GM21529 (cell line): ENCODE measurements at regions not wholly inside any gene's neighbourhood (a gene's known extent, or its start where the extent isn't known, plus 50 kb on each side); places are given as distances from the start of the nearest gene placed in this dataset.
"Not testable (repeated sequence)": the region's sequence is repeated elsewhere in the genome, so short reads cannot be mapped to it uniquely, and the experiment has no call there.

Experiments used
- ATAC-seq: cut with Tn5 transposase; IDR thresholded peaks from one replicate; pipeline ENCODE4 v1.9.1; 2021; ENCODE audit not compliant: unreplicated experiment

- ATAC-seq = no peak
Measured at GRCh38 chr1:60571811-60572210, 498.2 kb upstream of the C1orf87 start.

DNA sequence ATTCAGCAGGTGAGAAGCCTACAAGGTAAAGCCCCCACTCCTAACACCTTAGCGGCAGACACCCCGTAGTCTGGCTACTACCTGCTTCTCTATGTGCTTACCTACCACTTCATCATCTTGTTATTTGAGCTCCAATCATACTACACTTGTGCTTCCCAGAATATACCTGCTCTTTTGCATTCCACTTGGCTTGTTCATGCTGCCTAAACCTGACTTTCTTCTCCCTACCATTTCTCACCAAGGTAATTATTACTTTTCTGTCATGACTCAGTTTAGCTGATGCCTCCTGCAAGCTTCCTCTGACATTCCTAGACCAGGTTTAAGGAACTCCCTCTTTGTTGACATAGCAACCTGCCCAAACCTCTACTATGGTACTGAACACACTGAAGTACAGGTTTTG lies 495.6 kb upstream of the C1orf87 start:
- no peak for ATAC-seq

GRCh38 chr1:60567256-60567655 lies 493.7 kb upstream of the C1orf87 start:
- no peak for ATAC-seq

DNA sequence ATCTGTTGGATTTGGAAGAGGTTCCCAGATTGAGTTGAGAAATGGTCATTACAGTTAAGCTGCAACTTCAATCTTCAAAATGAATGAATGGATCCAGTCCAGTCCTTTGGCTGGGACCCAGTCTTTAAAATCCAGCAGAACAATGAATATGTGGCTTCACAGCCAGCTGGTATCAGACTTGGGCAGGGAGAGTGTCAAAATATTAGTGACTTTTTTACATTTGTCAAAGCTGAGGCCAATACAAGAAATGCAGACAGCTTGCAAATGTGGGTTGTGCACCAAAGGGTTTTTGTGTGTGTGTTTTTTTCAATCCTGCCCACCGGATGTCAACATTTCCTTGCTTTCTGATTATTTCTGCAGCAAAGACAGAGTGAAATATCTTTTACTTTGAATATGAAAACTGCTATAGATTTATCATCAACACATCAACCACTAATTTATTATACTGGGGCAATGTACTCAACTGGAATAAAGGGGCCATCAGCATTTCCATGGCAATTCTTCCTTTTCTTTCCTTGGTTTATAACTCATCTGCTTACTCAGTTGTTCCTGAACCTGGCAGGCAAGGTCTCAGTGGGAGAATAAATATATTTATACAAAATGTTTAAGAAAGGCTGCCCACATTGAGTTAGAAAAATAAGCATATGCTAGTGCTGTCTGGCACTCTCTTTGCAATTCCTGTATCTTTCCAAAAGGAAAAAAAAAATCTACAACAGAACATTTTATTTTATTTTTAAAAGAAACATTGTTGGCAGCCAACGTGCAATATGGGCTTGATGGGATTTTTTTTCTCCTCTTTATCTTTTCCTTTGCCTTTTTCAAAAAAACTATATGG lies 491.6 kb upstream of the C1orf87 start:
- no peak for ATAC-seq

DNA sequence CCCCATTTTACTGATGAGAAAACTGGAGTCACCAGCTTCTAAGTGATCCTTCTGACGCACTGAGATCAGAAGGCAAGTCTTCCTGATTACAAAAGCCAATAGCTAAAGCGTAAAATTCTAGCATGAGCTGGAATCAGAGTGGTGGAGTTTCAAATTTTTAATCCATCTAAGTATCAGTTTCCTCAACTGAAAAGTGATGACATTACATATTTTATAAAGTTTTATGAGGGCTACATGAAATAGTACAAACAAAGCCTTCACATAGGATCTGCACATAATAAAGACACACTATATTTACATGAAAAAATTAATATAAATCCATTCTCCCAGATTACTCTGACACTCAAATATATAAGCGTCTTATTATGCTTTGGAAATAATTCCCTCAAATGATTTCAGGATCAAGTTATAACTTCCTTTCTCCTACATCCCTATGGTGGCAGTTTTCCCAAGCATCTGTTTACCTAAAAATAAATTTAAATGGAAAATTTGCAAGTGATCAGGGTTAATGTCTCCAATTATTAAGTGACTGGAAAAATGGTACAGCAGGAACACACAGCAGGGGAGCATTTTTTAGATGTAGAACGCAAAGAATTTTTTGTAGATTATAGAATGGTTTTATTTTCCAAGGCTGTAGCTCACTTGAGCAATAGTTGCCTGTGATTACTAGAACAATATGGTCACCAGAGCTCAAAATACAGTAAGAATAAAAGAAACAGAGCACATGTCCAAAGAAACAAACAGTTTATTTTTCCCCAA lies 490.4 kb upstream of the C1orf87 start:
- no peak for ATAC-seq

- no peak for ATAC-seq
Measured at GRCh38 chr1:60562740-60563139, 489.2 kb upstream of the C1orf87 start.

GRCh38 chr1:60560701-60561100 lies 487.1 kb upstream of the C1orf87 start:
- no peak for ATAC-seq

DNA sequence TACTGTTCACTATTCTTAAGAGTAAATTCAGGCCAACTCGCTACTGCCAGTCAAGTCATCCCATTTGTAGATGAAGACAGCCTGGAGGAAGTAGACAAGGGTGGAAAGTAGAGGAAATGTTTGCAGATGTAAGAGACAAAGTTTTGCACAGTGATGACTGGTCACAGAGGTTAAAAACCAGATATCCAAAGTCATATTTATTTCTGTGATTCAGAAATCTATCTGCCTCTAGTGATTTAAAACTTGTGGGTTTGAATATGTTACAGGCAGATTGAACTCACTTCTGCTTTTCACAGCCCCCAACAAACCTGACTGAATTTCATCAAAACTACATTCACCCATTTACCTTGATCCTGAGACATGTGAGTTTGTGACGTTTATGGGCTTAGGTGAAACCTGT lies 484.7 kb upstream of the C1orf87 start:
- ATAC-seq = no peak

GRCh38 chr1:60553730-60554129 lies 480.2 kb upstream of the C1orf87 start:
- ATAC-seq = no peak

DNA sequence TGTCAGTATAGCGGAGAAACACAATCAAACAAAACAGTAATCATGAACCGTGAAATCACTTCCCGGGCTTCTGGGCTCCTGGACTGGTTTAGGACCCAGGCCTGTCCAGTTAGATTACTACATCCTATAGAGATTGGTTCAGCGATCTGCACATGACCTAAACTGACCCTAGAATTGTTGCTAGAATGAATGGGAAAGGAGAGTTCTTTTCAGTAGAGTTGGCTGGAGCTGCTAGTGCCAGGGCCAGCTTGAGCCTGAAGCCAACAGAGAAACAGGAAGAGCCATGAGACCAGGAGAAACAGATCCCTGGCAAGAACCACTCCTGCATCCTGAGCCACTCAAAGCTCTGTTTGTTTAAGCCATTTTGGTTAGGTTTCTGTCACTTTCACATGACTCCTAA lies 474.3 kb upstream of the C1orf87 start:
- no peak for ATAC-seq

- ATAC-seq = no peak
Measured at GRCh38 chr1:60541831-60542532, 468.4 kb upstream of the C1orf87 start.

DNA sequence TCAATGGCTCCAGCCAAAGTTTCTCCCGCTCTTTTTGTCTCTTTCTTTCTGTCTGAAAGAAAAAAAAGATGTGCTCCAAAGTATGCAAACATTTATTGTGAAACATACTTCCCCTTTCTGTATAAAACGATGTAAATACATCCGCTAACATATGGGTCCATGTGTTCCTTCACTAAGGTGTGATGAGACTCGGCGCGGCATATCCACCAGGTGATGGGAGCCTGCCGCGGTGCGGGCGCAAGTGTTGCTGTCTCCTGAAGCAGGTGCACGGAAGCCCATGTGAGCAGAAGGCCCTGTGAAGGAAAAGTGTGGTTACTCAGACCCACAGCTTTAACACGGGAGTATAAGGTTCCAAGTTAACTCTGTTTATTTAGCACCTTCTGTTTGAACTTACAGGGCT lies 466.6 kb upstream of the C1orf87 start:
- no peak for ATAC-seq

DNA sequence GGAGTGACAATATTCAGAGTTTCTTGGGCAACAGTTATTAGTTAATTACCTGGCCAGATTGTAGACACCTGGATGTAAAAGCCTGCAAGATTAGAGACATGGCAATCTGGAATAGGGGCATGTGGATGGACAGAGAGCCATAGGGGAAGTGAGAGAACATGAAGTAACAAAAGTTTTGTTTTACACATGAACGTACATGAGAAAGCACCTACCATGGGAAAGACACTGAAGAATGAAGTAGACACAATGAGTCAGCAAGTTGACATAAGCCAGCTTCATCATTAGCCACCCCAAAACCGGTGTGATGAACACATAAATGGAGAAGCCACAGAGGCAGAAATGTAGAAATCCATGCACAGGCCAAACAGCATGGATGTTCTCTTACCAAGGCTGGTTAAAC lies 462.1 kb upstream of the C1orf87 start:
- no peak for ATAC-seq

DNA sequence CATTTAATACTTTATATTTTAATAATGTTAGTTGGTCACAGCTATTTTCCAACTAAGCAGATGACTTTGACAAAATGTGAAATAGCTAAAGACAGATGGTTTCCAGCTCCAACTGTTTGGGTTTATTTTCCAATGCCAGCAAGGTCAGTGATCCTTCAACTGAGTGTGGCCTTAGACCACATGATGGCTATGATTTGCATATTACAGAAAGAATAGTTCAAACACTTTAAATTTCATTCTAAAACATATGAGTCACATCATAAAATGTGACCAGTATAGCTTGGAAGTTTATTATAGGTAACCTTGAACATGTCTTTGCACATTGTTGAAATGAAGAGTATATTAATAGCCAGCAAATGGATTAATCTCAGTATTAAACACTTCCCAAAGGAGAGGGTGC lies 454.0 kb upstream of the C1orf87 start:
- ATAC-seq = no peak

DNA sequence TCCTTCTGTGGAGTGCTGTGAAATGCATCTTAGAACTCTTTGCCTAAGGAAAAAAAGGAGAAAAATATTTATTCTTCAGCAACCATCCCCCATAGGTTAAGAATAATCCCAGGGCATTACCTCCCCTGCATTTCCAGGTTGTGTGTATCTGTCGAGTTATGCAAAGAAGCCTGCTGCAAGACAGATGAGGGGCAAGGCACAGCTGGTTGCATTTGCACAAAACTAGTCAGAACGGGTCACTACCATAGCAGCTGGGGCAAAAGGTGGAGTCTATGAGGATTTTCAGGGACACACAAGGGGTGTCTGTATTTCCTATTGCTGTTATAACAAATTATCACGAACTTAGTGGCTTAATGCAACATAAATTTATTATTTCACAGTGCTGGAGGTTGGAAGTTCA lies 443.4 kb upstream of the C1orf87 start:
- no peak for ATAC-seq

DNA sequence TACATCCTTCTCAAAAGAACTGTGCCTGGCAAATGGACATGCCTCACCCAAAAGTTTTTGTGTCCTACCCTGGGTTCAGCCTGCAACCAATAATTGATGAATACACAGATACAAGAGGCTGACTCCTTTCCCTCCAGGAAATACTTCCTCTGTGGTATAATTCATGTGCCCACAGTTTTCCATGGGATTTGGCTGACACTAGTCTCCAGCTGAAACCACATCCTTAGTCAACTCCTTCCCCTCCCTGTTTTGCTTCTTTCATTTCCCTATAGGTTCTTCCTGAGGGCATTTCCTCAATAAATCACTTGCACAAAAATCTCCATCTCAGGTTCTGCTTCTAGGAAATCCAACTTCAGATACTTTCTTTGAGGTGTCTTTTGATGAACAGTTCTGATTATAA lies 436.6 kb upstream of the C1orf87 start:
- no peak for ATAC-seq

DNA sequence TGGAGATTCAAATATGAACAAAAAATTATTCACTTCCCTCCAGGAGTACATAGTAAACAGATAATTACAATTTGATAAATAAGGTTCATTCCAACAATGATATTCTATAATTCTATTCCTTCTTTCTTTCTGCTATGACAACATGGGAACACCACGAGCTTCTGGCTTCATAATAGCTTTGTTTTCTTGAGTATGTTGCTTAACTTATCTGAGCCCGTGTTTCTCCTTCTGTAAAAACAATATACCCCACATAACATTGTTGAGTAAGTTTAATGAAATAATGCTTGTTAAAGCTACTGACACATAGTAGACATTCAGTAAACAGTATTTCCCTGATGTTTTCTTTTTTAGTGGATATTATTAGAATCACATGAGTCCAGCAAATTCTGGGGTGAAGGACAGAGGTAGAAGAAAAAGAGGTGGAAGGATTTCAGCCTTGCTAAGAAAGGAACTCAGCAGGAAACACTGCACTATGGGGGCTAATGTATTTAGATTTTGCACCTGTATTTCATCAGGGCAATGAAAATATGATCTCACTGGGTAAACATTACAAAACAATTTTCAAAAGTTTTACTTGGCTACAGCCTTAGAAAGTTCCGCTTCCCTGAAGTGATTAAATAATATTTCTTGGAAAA lies 430.8 kb upstream of the C1orf87 start:
- ATAC-seq = no peak

- ATAC-seq = no peak
Measured at GRCh38 chr1:60503266-60503925, 429.8 kb upstream of the C1orf87 start.

DNA sequence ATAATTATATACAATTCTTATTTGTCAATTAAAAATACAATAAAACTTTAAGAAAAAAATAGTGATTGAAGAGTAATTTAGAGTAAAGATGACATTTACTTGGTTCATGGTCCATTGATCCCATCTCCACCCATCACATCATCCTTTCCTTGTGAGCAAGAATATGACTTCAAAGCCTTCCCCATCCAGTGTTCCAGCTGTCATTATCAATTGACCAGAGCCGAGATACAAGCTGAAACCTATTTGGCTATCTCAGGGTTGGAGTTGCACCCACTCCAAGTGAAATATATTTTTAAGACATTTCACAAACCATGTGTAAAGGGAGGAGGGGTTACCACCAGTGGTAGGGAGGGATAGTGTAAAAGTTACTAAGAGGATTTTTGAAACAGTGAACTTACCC lies 428.9 kb upstream of the C1orf87 start:
- no peak for ATAC-seq

- ATAC-seq = not testable (repeated sequence)
Measured at GRCh38 chr1:60489916-60490480, 416.4 kb upstream of the C1orf87 start.
